GM18507 (cell line): ENCODE measurements at regions not wholly inside any gene's neighbourhood (a gene's known extent, or its start where the extent isn't known, plus 50 kb on each side); places are given as distances from the start of the nearest gene placed in this dataset.
"Not testable (repeated sequence)": the region's sequence is repeated elsewhere in the genome, so short reads cannot be mapped to it uniquely, and the experiment has no call there.

Experiments
- DNase-seq: peaks from one replicate; pipeline ENCODE4 v3.0.0; 2011; ENCODE audit warnings: low read depth; ENCODE audit not compliant: insufficient read length; ENCODE audit errors: extremely low spot score
- FAIRE-seq: peaks from 2 replicates; lab custom pipeline; 2011; peaks lifted over from hg19 to GRCh38; lab: Jason Lieb, UNC

- FAIRE-seq (no peak), DNase-seq (no peak)
These were observed 63.3 kb downstream of the POU4F1 start for GRCh38 chr13:78540058-78540457.

- not testable (repeated sequence) for DNase-seq, FAIRE-seq
These were observed 77.3 kb downstream of the POU4F1 start for GRCh38 chr13:78526044-78526443.

DNA sequence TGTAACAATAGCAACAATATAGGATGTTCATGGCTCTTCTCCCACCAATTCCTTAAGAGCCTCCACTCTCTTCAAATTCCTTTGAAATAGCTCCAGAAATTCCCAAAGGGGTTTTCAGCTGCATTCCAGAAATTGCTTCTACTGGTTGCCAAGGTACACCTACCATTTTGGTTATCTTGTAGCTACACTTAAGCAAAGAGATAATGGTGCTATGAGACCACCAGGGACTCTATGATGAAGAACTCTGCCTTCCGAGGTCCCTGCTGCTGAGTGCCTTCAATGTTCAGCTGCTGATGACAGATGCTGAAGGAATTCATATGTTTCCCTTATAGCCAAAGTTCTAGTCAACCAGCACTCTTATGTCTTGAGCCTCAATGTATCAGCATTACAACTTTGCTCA is 78.4 kb downstream of the POU4F1 start:
- FAIRE-seq (no peak), DNase-seq (no peak)

GRCh38 chr13:78521091-78521490 is 82.3 kb downstream of the POU4F1 start:
- DNase-seq = no peak
- no peak for FAIRE-seq

DNA sequence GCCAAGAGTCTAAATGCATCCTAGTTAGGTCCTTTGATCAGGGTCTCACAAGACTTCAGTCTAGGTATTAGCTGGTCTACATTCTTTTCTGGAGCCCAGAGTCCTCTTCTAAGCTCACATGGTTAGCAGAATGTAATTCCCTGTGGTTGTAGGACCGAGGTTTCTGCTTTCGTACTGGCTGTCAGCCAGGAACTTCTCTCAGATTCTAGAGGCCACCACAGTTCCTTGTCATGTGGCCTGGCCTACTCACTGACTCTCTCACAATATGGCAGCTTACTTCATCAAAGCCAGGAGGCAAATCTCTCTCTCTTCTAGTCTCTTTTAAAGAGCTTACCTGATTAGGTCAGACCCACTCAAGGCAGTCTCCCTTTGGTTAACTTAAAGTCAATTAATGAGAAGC is 82.9 kb downstream of the POU4F1 start:
- FAIRE-seq = no peak

DNA sequence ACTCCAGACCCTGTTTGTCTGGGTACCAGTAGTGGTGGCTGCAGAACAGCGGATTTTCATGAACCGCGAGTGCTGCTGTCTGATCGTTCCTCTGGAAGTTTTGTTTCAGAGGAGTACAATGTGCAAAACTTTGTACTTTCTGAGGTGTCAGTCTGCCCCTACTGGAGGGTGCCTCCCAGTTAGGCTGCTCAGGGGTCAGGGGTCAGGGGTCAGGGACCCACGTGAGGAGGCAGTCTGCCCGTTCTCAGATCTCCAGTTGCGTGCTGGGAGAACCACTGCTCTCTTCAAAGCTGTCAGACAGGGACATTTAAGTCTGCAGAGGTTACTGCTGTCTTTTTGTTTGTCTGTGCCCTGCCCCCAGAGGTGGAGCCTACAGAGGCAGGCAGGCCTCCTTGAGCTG is 84.9 kb downstream of the POU4F1 start:
- not testable (repeated sequence) for FAIRE-seq

More for the DNA sequence above, 82.9 kb downstream of the POU4F1 start:
- no peak for DNase-seq

DNA sequence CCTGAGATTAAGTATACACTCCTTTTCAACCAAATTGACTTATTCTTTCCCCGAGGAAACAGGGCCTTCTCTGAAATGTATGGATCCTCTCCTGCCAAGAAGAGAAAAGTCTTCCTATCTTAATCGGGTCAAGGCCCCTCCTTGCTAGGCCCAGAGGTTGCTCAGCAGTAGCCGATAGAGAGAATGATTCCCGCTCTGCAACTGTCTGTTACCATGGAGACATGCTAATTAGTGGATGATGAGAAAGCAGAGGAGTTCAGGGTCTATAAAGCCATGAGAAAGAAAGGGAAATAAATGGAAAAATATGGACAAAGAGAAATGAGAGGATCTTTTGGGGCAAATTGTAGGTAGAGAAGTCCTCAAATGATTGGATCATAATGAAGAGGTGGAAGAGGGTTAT is 103.5 kb downstream of the POU4F1 start:
- DNase-seq (no peak), FAIRE-seq (no peak)

More for the DNA sequence above, 84.9 kb downstream of the POU4F1 start:
- DNase-seq = not testable (repeated sequence)

DNA sequence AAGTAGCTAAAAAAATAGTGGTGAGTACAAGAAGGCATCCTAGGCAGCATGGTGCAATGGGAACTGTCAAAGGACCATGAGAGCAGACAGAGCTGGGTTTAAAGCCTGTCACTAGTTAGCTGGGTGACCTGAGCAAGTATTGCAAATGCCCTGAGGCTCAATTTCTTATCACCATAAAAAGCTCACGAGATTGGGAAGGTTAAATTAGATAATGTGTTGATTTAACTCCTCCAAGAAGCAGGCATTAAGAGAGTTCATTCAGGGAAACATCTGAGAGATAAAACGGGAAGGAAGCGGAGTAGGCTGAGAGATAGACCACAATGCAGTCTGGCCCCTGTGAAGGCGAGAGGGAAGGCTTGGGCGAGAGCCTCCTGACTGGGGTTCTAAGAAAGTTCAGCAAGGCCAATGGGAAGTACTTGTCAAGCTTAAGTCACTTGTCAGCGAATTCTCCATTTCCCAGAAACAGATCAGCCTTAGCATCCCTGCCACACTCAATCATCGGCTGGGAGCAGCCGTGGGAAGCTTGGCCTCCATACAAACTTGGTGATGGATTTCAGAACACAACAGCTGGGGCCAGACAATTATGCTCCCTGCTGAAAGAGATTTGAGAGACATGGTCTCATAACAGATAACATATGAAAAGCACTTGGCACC is 105.5 kb downstream of the POU4F1 start:
- no peak for FAIRE-seq
- DNase-seq = no peak

DNA sequence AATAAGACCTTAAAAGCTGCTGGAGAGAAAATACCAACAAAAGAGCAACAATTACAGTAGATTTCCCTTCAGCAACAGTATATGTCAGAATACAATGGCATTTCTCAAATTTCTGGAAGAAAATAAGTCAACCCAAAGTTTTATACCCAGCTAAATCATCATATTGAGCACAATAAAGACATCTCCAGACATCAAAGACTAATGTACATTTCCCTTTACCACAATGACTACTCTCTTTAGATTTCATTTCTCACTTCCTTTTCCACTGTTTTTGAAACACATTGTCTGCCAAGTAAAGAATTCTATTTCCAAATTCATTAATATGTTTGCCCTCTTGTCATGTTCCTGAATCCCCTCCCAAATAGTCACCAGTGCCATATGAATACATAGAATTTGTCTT is 111.4 kb downstream of the POU4F1 start:
- FAIRE-seq (no peak), DNase-seq (no peak)

GRCh38 chr13:78490225-78490624 is 113.1 kb downstream of the POU4F1 start:
- DNase-seq, FAIRE-seq: not testable (repeated sequence)

GRCh38 chr13:78487707-78488106 is 115.6 kb downstream of the POU4F1 start:
- no peak for FAIRE-seq
- DNase-seq = no peak

- DNase-seq (no peak), FAIRE-seq (no peak)
These were observed 117.5 kb downstream of the POU4F1 start for GRCh38 chr13:78485803-78486202.

DNA sequence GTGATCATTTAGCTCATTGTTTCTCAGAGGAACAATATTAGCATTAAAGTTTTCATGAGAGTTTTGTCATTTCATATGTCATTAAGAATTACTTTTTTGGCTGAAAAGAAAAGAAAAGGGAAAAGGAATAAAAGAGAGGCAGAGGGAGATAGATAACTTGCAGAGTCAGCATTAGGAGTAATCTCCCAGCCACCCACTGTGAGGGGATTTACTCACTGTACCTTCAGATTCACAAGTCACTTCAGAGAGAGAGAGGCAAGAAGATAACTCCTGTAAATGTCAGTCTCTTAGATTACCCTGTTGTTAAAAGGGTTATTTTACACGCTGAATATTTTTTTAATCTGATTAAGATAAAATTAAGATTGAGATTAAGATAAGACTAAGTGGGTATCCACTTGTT is 125.2 kb downstream of the POU4F1 start:
- DNase-seq (no peak), FAIRE-seq (no peak)

DNA sequence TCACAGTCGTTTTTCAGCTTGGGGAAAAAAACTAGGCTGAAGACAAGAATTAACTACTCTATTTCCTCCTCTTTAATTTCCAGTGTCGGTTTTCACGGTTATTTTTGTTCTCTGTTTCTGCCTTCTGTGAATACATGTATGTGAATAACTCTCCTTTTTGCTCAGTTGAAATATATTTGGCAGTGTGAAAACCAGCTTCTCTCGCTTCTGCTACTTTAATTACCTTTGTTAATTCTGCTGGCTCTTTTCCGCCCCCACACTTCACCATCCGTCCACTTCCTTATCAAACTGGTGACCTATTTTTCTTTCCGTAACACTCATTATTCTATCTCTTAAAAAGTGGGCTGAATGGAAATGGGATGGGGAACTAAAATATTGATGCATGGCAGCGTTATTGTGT is 126.4 kb downstream of the POU4F1 start:
- FAIRE-seq = no peak
- no peak for DNase-seq

DNA sequence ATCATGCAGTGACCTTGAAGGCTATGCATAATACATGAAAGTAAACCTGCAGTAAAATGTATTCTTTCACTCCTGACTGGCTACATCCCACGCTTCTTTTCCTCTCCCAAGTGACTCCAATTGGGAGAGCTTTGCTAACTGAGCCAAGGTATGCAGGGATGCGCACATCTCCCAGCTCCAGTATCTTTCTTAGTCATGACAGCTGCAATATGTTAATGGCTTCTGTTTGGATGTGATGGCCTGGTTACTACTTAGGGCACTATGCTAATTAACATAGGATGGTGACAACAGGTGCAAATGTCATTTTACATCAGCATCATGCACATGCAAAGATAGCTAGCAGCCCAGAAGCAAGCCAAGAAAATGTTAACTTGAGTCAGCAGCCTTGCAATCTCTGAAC is 134.7 kb downstream of the POU4F1 start:
- FAIRE-seq (no peak), DNase-seq (no peak)

DNA sequence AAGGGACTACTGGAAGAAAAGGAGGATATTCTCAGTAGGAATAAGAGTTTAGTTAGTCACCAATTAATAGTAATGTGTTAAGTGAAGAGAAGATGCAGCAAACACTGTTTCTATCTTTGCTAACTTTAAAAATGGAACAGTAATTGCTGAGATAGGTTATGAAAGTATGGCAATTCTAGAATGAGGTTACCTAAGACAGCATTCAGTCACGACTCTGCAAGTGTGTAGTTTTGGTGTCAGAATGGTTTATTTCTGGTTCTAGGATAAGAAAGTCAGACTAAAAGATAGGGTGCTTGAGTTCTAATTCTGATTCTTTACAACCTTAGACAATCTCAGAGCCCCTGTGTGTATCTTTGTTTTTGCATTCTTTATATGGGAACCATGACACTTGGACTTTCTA is 138.1 kb downstream of the POU4F1 start:
- no peak for DNase-seq
- no peak for FAIRE-seq

GRCh38 chr13:78460176-78460575 is 143.2 kb downstream of the POU4F1 start:
- FAIRE-seq (no peak), DNase-seq (no peak)

GRCh38 chr13:78443839-78444238 is 159.5 kb downstream of the POU4F1 start:
- FAIRE-seq = no peak
- DNase-seq = no peak

GRCh38 chr13:78437781-78438180 is 165.6 kb downstream of the POU4F1 start:
- no peak for FAIRE-seq
- no peak for DNase-seq

DNA sequence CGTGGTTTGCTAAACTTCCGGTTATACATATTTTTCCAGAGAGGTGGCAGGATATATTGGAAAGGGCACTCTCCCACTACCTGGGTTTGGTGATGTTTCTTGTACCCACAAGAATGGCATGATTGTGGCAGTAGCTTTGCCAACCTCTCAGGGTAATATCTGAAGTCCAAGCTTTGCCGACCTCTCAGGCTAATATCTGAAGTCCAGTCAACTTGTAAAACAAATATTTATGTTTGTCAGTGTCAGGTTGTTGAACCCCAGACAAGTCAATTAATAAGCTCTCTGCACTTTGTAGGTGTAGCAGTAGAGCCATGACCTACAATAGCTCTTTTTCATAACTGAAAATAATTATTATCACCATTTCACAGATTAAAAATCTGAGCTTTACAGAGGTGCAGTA is 167.0 kb downstream of the POU4F1 start:
- FAIRE-seq (no peak), DNase-seq (no peak)

DNA sequence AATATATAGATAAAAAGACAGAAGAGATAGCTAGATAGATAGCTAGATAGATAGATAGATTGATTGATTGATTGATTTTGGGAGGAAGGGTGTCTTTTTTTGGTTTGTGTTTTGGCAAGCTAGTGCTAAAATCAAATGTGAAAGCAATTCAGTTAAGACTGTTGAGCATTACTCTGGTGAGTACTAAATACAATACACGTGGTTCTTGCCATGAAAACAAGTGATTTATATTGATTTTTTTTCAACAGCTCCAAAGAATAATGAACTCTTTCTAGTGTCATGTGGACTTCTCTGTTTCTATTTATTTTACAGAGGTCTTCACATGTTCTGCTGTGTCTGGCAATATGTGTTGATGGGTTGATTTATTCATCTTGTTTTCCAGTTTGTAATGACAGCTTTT is 172.0 kb downstream of the POU4F1 start:
- no peak for FAIRE-seq

DNA sequence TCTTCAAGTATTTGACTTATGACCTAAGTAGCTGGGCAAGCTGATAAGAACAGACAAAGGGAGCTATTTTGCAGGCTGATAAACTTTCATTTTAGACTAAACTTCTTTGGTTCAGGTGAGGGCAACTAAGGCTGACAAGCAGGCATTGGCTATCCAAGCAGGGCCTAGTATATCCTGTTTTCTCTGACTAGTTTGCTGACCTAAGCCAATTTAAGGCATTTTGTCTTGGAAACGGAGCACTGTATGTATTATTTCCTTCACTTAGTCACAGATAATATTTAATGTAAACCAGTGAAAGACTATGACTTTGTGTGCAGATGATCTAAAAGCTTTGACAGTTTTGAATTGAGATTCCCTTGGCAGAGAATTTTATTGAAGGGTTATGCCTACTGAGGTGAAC is 172.5 kb downstream of the POU4F1 start:
- no peak for DNase-seq

More for the DNA sequence above, 172.0 kb downstream of the POU4F1 start:
- DNase-seq = no peak

More for the DNA sequence above, 172.5 kb downstream of the POU4F1 start:
- FAIRE-seq = no peak
